ENCODE measurements at regions not wholly inside any gene's neighbourhood (a gene's known extent, or its start where the extent isn't known, plus 50 kb on each side); places are given as distances from the start of the nearest gene placed in this dataset.
"Not testable (repeated sequence)": the region's sequence is repeated elsewhere in the genome, so short reads cannot be mapped to it uniquely, and the experiment has no call there.

GRCh38 chr7:32779895-32780294 is 111.7 kb downstream of the KBTBD2 start:
- CTCF ChIA-PET: interaction anchor here (1.3 kb wide), 1 partner anchor 328 kb away, joined by 3 read pairs; no protein-coding TSS in a partner anchor
- H3K4me3 ChIP-seq (ENCODE audit: low read depth, low read length); POLR2A ChIA-PET; DNase-seq (ENCODE audit: low read depth, low spot score): not testable (repeated sequence)

GRCh38 chr7:32779167-32779566 is 112.4 kb downstream of the KBTBD2 start:
- no peak overlapping the region for H3K4me3 ChIP-seq (ENCODE audit: low read depth, low read length)
- ChIA-PET CTCF (interaction anchor here (1.3 kb wide), 1 partner anchor 329 kb away, joined by 3 read pairs; no protein-coding TSS in a partner anchor), POLR2A (no interaction called here)
- no peak for TF ChIP-seq CTCF (IDR thresholded peaks at IDR 0.05; ENCODE audit: insufficient read depth, low read length, missing control alignments)
- no peak for DNase-seq (ENCODE audit: low read depth, low spot score)

- H3K4me3 ChIP-seq (ENCODE audit: low read depth, low read length); POLR2A ChIA-PET; DNase-seq (ENCODE audit: low read depth, low spot score): not testable (repeated sequence)
- CTCF ChIA-PET: interaction anchor here (1.3 kb wide), 1 partner anchor 12 kb away, joined by 4 read pairs; no protein-coding TSS in a partner anchor
Measured at GRCh38 chr7:32777041-32777666, 114.4 kb downstream of the KBTBD2 start.

GRCh38 chr7:32776318-32776717 is 115.2 kb downstream of the KBTBD2 start:
- CTCF ChIA-PET: interaction anchor here (1.2 to 1.8 kb wide), 3 partner anchors 10 to 331 kb away, joined by 3 to 7 read pairs (median 5); no protein-coding TSS in a partner anchor
- POLR2A ChIA-PET; H3K4me3 ChIP-seq (ENCODE audit: low read depth, low read length); DNase-seq (ENCODE audit: low read depth, low spot score): not testable (repeated sequence)

- CTCF ChIA-PET: interaction anchor here (1.2 to 1.8 kb wide), 3 partner anchors 9 to 331 kb away, joined by 3 to 7 read pairs (median 5); no protein-coding TSS in a partner anchor
- H3K4me3 ChIP-seq (ENCODE audit: low read depth, low read length); DNase-seq (ENCODE audit: low read depth, low spot score); POLR2A ChIA-PET: not testable (repeated sequence)
Measured at GRCh38 chr7:32775809-32776208, 115.8 kb downstream of the KBTBD2 start.

- TF ChIP-seq CTCF (IDR thresholded peaks at IDR 0.05; ENCODE audit: insufficient read depth, low read length, missing control alignments): no peak
- ChIA-PET CTCF (interaction anchor here (1.5 to 1.8 kb wide), 2 partner anchors 8 to 72 kb away, joined by 5 to 7 read pairs; no protein-coding TSS in a partner anchor), POLR2A (interaction anchor here (0.7 kb wide), 1 partner anchor 1100 kb away, joined by 3 read pairs; no protein-coding TSS in a partner anchor)
- DNase-seq (ENCODE audit: low read depth, low spot score): no peak
- no peak overlapping the region for H3K4me3 ChIP-seq (ENCODE audit: low read depth, low read length)
Measured at GRCh38 chr7:32774541-32774951, 117.0 kb downstream of the KBTBD2 start.

GRCh38 chr7:32768866-32769510 is 122.6 kb downstream of the KBTBD2 start:
- POLR2A ChIA-PET: not testable (repeated sequence)
- CTCF ChIA-PET: interaction anchor here (1.0 to 6.3 kb wide), 2 partner anchors 78 to 339 kb away, joined by 3 to 85 read pairs; partner anchors contain the start of gene RP9

GRCh38 chr7:32768338-32768737 is 123.2 kb downstream of the KBTBD2 start:
- DNase-seq (ENCODE audit: low read depth, low spot score); H3K4me3 ChIP-seq (ENCODE audit: low read depth, low read length); POLR2A ChIA-PET: not testable (repeated sequence)
- CTCF ChIA-PET: interaction anchor here (6.3 kb wide), 1 partner anchor 340 kb away, joined by 85 read pairs; the partner anchor contains the start of gene RP9

More at GRCh38 chr7:32768866-32769510, 122.6 kb downstream of the KBTBD2 start:
- not testable (repeated sequence) for H3K4me3 ChIP-seq (ENCODE audit: low read depth, low read length); DNase-seq (ENCODE audit: low read depth, low spot score)

- DNase-seq (ENCODE audit: low read depth, low spot score); POLR2A ChIA-PET; H3K4me3 ChIP-seq (ENCODE audit: low read depth, low read length): not testable (repeated sequence)
- CTCF ChIA-PET: interaction anchor here (0.9 to 6.3 kb wide), 5 partner anchors 10 to 1166 kb away, joined by 3 to 85 read pairs (median 5); partner anchors contain the start of gene RP9
Measured at GRCh38 chr7:32765649-32766251, 125.8 kb downstream of the KBTBD2 start.
